ENCODE measurements at regions not wholly inside any gene's neighbourhood (a gene's known extent, or its start where the extent isn't known, plus 50 kb on each side); places are given as distances from the start of the nearest gene placed in this dataset.
"Not testable (repeated sequence)": the region's sequence is repeated elsewhere in the genome, so short reads cannot be mapped to it uniquely, and the experiment has no call there.

DNA sequence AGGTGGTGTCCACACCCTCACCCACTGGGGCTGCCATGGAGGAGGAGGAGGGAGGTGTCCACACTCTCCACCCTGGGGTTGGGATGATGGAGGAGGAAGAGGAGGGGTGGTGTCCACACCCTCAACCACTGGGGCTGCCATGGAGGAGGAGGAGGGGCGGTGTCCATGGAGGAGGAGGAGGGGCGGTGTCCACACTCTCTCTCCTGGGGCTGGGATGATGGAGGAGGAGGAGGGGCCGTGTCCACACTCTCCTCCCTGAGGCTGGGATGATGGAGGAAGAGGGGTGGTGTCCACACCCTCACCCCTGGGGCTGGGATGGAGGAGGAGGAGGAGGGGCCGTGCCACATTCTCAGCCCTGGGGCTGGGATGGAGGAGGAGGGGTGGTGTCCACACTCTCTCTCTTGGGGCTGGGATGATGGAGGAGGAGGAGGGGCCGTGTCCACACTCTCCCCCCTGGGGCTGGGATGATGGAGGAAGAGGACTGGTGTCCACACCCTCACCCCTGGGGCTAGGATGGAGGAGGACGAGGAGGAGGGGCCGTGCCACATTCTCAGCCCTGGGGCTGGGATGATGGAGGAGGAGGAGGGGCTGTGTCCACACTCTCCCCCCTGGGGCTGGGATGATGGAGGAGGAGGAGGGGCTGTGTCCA is 231.7 kb downstream of the CRLF2 start:
- H3K4me3 ChIP-seq = no peak overlapping the region
- TF ChIP-seq, protein P1, sequence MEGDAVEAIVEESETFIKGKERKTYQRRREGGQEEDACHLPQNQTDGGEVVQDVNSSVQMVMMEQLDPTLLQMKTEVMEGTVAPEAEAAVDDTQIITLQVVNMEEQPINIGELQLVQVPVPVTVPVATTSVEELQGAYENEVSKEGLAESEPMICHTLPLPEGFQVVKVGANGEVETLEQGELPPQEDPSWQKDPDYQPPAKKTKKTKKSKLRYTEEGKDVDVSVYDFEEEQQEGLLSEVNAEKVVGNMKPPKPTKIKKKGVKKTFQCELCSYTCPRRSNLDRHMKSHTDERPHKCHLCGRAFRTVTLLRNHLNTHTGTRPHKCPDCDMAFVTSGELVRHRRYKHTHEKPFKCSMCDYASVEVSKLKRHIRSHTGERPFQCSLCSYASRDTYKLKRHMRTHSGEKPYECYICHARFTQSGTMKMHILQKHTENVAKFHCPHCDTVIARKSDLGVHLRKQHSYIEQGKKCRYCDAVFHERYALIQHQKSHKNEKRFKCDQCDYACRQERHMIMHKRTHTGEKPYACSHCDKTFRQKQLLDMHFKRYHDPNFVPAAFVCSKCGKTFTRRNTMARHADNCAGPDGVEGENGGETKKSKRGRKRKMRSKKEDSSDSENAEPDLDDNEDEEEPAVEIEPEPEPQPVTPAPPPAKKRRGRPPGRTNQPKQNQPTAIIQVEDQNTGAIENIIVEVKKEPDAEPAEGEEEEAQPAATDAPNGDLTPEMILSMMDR (IDR thresholded peaks at IDR 0.05) = no peak
- no peaks in the 10 kb centered on the region for H3K4me1 ChIP-seq
- DNase-seq (peak in 1 of 4 donors; percentile 39), ATAC-seq (no peak)
- H3K27ac ChIP-seq = no peak overlapping the region
- intact Hi-C loops (cut with DNase I) = no loop called here
- H3K36me3 ChIP-seq = no peaks in the 10 kb centered on the region
- peaks cover 0 to 20% of the 10 kb centered on the region in 2 donors for H3K9me3 ChIP-seq
- peaks cover 0 to 32% of the 10 kb centered on the region in 2 donors for H3K27me3 ChIP-seq

- ATAC-seq; intact Hi-C loops (cut with DNase I); H3K36me3 ChIP-seq; H3K4me1 ChIP-seq; H3K4me3 ChIP-seq; H3K27ac ChIP-seq: not testable (repeated sequence)
- peaks cover 0 to 14% of the 10 kb centered on the region in 2 donors for H3K9me3 ChIP-seq
- H3K27me3 ChIP-seq = peaks cover 0 to 32% of the 10 kb centered on the region in 2 donors
- peak in 1 of 4 donors; percentile 28 for DNase-seq
Observed at GRCh38 chrX:979127-979526, 233.3 kb downstream of the CRLF2 start.

GRCh38 chrX:973010-973632 is 239.3 kb downstream of the CRLF2 start:
- no peak for ATAC-seq
- no peak for DNase-seq
- TF ChIP-seq, protein P1 (IDR thresholded peaks at IDR 0.05) = no peak

DNA sequence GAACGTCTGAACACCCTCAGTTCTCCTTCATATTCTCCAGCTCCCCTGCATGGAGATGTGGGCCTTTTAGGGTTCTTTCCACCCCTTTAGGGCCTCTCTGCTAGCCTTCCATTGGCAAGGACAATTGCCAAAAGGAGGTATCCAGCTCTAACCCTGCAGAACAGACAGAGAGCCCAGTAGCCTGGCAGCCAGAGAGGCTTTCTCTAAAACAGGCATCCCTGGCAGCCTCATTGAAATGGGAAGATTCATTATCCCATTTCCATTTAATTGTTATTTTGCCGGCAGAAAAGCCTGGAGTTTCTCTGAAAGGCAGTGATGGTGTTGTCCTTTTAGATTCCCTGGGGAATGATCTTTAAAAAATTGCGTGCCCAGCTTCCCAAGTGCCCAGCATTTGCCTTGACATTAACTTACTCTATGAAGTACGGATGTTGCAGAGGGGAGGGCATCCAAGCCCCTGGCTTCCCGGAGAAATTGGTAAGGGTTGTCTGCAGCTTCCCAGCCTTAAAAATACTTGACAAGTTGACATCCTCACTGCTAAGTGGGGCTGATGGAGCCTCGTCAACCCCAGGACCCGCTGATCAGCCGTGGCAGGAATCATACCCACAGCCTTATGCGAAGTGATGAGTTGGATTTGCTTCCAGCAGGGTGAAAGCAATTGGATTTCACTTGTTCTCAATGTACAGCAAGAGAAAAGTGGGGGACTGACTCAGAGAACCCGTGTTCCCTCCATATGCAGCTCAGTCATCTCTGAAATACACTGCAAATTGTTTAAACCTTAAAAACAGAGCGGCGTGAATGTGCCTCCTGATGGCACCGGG is 244.1 kb downstream of the CRLF2 start:
- DNase-seq = no peak
- no peaks in the 10 kb centered on the region for H3K9me3 ChIP-seq
- no peak overlapping the region for H3K4me3 ChIP-seq

More at GRCh38 chrX:973010-973632, 239.3 kb downstream of the CRLF2 start:
- no peak overlapping the region for H3K27ac ChIP-seq
- H3K27me3 ChIP-seq = no peaks in the 10 kb centered on the region
- H3K4me1 ChIP-seq = no peaks in the 10 kb centered on the region
- H3K36me3 ChIP-seq = no peaks in the 10 kb centered on the region
- peaks cover 0 to 5% of the 10 kb centered on the region in 2 donors for H3K9me3 ChIP-seq
- intact Hi-C loops (cut with DNase I) = no loop called here
- no peak overlapping the region for H3K4me3 ChIP-seq

DNA sequence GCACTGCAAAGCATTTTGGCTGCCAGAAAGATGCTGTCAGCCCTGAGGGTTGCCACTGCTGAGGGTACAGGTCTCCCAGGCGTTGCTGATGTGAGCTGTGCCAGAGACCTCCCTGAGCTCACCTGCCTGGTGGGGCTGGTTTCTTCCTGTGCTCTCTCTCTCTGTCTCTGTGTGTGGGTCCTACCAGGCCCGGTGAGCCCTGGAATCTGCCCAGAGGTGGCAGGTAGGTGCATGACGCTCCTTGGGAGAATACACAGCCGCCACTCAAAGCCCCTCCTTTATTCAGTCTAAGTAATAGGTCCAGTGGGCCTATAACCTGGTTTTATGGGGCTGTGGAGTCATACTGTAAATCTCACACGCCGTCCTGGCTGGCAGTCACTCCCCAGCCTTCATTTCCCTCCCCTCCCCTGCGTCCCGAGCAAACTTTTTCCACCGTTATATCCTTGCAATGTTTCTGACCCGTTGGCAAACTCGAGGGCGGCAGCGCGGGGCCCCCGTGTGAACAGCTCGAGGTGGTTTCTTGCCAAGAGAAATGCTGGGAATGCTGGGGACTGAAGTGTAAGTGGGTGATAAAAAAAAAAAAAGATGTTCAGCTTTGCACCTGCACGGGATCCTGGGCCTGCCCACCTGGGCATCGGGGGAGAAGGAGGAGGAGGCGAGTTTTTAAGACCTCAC is 245.9 kb downstream of the CRLF2 start:
- Histone ChIP-seq H3K36me3 (no peaks in the 10 kb centered on the region), H3K4me3 (no peak overlapping the region), H3K27ac (no peak overlapping the region), H3K9me3 (no peaks in the 10 kb centered on the region), H3K4me1 (no peaks in the 10 kb centered on the region), H3K27me3 (peaks cover 0 to 8% of the 10 kb centered on the region in 2 donors)
- no peak for ATAC-seq
- TF ChIP-seq, protein P1 (IDR thresholded peaks at IDR 0.05) = no peak
- peak in 1 of 4 donors; percentile 41 for DNase-seq
- intact Hi-C loops (cut with DNase I) = no loop called here

More for the DNA sequence above, 244.1 kb downstream of the CRLF2 start:
- Histone ChIP-seq H3K36me3 (no peaks in the 10 kb centered on the region), H3K4me1 (no peaks in the 10 kb centered on the region), H3K27ac (no peak overlapping the region), H3K27me3 (no peaks in the 10 kb centered on the region)
- TF ChIP-seq, protein P1 (IDR thresholded peaks at IDR 0.05) = no peak
- no peak for ATAC-seq
- intact Hi-C loops (cut with DNase I) = no loop called here
